Stimulated activated CD4-positive, alpha-beta T cell treated with anti-CD3 and anti-CD28 coated beads, Interleukin-4, amount 100 ng/mL, for 1 hour (primary cell): ENCODE measurements at regions not wholly inside any gene's neighbourhood (a gene's known extent, or its start where the extent isn't known, plus 50 kb on each side); places are given as distances from the start of the nearest gene placed in this dataset.

ENCODE experiments used
- DNase-seq: peaks from one replicate; pipeline ENCODE4 v3.0.0-alpha.2; 2020

GRCh38 chr1:172810480-172811175 lies 151.7 kb downstream of the FASLG start:
- no peak for DNase-seq

GRCh38 chr1:172811694-172812093 lies 152.8 kb downstream of the FASLG start:
- no peak for DNase-seq

GRCh38 chr1:172812118-172812517 lies 153.2 kb downstream of the FASLG start:
- DNase-seq: no peak

- DNase-seq: no peak
Measured at GRCh38 chr1:172813330-172813729, 154.4 kb downstream of the FASLG start.

- DNase-seq: no peak
Measured at GRCh38 chr1:172814428-172814827, 155.5 kb downstream of the FASLG start.

GRCh38 chr1:172815740-172816139 lies 156.8 kb downstream of the FASLG start:
- no peak for DNase-seq

- peak; percentile 39 for DNase-seq
Measured at GRCh38 chr1:172818841-172819527, 160.1 kb downstream of the FASLG start.

GRCh38 chr1:172820475-172821158 lies 161.7 kb downstream of the FASLG start:
- DNase-seq: no peak

GRCh38 chr1:172821609-172822274 lies 162.8 kb downstream of the FASLG start:
- no peak for DNase-seq

GRCh38 chr1:172822886-172823285 lies 164.0 kb downstream of the FASLG start:
- DNase-seq: no peak

GRCh38 chr1:172823534-172823933 lies 164.6 kb downstream of the FASLG start:
- DNase-seq: no peak

GRCh38 chr1:172824209-172824608 lies 165.3 kb downstream of the FASLG start:
- no peak for DNase-seq

- no peak for DNase-seq
Measured at GRCh38 chr1:172826096-172826741, 167.3 kb downstream of the FASLG start.

- DNase-seq: no peak
Measured at GRCh38 chr1:172827301-172827700, 168.4 kb downstream of the FASLG start.

- no peak for DNase-seq
Measured at GRCh38 chr1:172827841-172828240, 168.9 kb downstream of the FASLG start.

- no peak for DNase-seq
Measured at GRCh38 chr1:172832006-172832725, 173.3 kb downstream of the FASLG start.

GRCh38 chr1:172833954-172834353 lies 175.1 kb downstream of the FASLG start:
- DNase-seq: no peak

GRCh38 chr1:172834609-172835008 lies 175.7 kb downstream of the FASLG start:
- no peak for DNase-seq

- DNase-seq: no peak
Measured at GRCh38 chr1:172835834-172836233, 176.9 kb downstream of the FASLG start.

- DNase-seq: no peak
Measured at GRCh38 chr1:172837816-172838679, 179.1 kb downstream of the FASLG start.

- DNase-seq: no peak
Measured at GRCh38 chr1:172838680-172839313, 179.9 kb downstream of the FASLG start.
